ENCODE measurements at regions not wholly inside any gene's neighbourhood (a gene's known extent, or its start where the extent isn't known, plus 50 kb on each side); places are given as distances from the start of the nearest gene placed in this dataset.

DNA sequence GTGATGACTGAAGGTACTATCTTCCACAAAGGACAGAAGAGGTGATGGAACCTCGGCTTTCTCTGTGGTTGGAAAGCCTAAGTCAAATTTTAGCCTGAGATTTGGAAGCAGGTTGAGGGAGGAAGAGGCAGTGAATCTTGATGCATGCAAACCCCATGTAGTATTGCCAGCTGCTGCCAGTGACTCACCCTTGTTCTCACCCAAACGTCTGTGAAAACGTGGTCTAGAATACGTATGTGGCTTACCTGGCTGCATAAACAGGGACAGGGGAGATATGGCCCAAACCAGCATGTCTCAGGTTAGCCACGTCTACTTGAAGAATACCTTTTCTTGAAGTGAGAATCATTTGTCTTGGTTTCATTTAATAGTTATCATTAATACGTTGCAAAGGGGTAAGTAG, 438.0 kb upstream of the MAF start:
- no peak for ATAC-seq
- TF ChIP-seq ZFP3 (CRISPR knock-in tag; IDR thresholded peaks at IDR 0.05) (no peak), PPARA (CRISPR knock-in tag; IDR thresholded peaks at IDR 0.05; ENCODE audit: borderline replicate concordance) (no peak), OSR1 (CRISPR knock-in tag; IDR thresholded peaks at IDR 0.05) (no peak), TCF4 (CRISPR knock-in tag; IDR thresholded peaks at IDR 0.05; ENCODE audit: borderline replicate concordance) (no peak), ARNTL (CRISPR knock-in tag; IDR thresholded peaks at IDR 0.05; ENCODE audit: borderline replicate concordance, low read depth) (no peak), ESRRG (CRISPR knock-in tag; IDR thresholded peaks at IDR 0.05) (no peak), ZFP30 (CRISPR knock-in tag; IDR thresholded peaks at IDR 0.05) (no peak)
- TF ChIP-seq, protein P1, sequence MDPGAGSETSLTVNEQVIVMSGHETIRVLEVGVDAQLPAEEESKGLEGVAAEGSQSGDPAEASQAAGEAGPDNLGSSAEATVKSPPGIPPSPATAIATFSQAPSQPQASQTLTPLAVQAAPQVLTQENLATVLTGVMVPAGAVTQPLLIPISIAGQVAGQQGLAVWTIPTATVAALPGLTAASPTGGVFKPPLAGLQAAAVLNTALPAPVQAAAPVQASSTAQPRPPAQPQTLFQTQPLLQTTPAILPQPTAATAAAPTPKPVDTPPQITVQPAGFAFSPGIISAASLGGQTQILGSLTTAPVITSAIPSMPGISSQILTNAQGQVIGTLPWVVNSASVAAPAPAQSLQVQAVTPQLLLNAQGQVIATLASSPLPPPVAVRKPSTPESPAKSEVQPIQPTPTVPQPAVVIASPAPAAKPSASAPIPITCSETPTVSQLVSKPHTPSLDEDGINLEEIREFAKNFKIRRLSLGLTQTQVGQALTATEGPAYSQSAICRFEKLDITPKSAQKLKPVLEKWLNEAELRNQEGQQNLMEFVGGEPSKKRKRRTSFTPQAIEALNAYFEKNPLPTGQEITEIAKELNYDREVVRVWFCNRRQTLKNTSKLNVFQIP (CRISPR knock-in tag; IDR thresholded peaks at IDR 0.05; ENCODE audit: borderline replicate concordance, low read depth), result no peak
- TF ChIP-seq, protein P2, sequence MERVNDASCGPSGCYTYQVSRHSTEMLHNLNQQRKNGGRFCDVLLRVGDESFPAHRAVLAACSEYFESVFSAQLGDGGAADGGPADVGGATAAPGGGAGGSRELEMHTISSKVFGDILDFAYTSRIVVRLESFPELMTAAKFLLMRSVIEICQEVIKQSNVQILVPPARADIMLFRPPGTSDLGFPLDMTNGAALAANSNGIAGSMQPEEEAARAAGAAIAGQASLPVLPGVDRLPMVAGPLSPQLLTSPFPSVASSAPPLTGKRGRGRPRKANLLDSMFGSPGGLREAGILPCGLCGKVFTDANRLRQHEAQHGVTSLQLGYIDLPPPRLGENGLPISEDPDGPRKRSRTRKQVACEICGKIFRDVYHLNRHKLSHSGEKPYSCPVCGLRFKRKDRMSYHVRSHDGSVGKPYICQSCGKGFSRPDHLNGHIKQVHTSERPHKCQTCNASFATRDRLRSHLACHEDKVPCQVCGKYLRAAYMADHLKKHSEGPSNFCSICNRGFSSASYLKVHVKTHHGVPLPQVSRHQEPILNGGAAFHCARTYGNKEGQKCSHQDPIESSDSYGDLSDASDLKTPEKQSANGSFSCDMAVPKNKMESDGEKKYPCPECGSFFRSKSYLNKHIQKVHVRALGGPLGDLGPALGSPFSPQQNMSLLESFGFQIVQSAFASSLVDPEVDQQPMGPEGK (CRISPR knock-in tag; IDR thresholded peaks at IDR 0.05; ENCODE audit: borderline replicate concordance), result no peak

DNA sequence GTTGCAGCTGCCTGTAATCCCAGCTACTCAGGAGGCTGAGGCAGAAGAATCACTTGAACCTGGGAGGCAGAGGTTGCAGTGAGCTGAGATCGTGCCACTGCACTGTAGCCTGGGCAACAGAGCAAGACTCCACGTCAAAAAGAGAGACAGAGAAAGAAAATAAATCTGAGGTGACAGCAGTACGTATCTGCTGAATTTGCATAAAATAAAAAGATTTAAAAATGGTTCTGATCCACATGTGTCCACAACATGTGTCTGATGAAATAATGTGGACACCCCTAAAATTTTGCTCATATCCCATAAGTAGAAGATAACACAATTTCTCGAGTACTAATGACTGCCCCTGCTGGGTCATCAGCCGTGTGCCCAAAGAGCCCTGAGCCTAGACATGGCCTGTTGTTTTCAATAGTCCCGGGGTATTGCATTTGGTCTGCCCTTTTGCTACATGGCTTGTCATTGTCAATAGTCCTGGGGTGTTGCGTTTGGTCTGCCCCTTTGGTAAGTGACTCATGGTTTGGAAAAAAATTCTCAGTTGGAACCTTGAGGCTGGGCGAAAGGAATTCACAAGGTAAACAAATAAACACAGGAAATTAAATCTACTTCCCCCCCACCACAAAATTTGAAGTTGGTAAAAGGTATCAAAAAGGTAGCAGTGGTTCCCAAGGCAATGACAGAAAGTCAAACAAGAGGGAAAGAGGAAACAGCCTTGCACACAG, 434.6 kb upstream of the MAF start:
- TF ChIP-seq, protein P3, sequence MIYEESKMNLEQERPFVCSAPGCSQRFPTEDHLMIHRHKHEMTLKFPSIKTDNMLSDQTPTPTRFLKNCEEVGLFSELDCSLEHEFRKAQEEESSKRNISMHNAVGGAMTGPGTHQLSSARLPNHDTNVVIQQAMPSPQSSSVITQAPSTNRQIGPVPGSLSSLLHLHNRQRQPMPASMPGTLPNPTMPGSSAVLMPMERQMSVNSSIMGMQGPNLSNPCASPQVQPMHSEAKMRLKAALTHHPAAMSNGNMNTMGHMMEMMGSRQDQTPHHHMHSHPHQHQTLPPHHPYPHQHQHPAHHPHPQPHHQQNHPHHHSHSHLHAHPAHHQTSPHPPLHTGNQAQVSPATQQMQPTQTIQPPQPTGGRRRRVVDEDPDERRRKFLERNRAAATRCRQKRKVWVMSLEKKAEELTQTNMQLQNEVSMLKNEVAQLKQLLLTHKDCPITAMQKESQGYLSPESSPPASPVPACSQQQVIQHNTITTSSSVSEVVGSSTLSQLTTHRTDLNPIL (CRISPR knock-in tag; IDR thresholded peaks at IDR 0.05; ENCODE audit: low read depth), result no peak
- ATAC-seq, result no peak

DNA sequence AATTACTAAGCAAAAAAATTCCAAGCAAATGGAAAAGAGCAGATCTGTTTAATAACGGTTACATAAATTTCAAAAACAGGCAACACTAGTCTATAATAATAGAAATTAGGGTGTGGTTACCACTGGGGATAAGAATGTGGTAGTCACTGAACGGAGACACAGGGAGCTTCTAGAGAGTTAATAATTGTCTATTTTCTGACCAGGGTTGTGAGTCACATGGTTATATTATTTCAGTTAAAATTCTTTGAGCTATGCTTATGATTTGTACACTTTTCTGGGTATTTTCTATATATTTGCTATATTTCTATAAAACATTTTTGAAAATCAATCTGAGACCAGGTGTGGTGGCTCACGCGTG, 433.9 kb upstream of the MAF start:
- TF ChIP-seq ZNF565 (CRISPR knock-in tag; conservative IDR thresholded peaks at IDR 0.05; ENCODE audit: low read depth) (no peak), ESRRG (CRISPR knock-in tag; IDR thresholded peaks at IDR 0.05) (no peak), BACH2 (CRISPR knock-in tag; IDR thresholded peaks at IDR 0.05; ENCODE audit: borderline replicate concordance) (no peak), CSDC2 (CRISPR knock-in tag; IDR thresholded peaks at IDR 0.05) (no peak), GLIS3 (CRISPR knock-in tag; IDR thresholded peaks at IDR 0.05) (no peak), RARB (CRISPR knock-in tag; IDR thresholded peaks at IDR 0.05) (no peak), PPARA (CRISPR knock-in tag; IDR thresholded peaks at IDR 0.05; ENCODE audit: borderline replicate concordance) (no peak), ARNTL (CRISPR knock-in tag; IDR thresholded peaks at IDR 0.05; ENCODE audit: borderline replicate concordance, low read depth) (no peak), ZFP3 (CRISPR knock-in tag; IDR thresholded peaks at IDR 0.05) (no peak)
- TF ChIP-seq, protein P4, sequence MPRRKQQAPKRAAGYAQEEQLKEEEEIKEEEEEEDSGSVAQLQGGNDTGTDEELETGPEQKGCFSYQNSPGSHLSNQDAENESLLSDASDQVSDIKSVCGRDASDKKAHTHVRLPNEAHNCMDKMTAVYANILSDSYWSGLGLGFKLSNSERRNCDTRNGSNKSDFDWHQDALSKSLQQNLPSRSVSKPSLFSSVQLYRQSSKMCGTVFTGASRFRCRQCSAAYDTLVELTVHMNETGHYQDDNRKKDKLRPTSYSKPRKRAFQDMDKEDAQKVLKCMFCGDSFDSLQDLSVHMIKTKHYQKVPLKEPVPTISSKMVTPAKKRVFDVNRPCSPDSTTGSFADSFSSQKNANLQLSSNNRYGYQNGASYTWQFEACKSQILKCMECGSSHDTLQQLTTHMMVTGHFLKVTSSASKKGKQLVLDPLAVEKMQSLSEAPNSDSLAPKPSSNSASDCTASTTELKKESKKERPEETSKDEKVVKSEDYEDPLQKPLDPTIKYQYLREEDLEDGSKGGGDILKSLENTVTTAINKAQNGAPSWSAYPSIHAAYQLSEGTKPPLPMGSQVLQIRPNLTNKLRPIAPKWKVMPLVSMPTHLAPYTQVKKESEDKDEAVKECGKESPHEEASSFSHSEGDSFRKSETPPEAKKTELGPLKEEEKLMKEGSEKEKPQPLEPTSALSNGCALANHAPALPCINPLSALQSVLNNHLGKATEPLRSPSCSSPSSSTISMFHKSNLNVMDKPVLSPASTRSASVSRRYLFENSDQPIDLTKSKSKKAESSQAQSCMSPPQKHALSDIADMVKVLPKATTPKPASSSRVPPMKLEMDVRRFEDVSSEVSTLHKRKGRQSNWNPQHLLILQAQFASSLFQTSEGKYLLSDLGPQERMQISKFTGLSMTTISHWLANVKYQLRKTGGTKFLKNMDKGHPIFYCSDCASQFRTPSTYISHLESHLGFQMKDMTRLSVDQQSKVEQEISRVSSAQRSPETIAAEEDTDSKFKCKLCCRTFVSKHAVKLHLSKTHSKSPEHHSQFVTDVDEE (CRISPR knock-in tag; IDR thresholded peaks at IDR 0.05), result no peak
- no peak for ATAC-seq

DNA sequence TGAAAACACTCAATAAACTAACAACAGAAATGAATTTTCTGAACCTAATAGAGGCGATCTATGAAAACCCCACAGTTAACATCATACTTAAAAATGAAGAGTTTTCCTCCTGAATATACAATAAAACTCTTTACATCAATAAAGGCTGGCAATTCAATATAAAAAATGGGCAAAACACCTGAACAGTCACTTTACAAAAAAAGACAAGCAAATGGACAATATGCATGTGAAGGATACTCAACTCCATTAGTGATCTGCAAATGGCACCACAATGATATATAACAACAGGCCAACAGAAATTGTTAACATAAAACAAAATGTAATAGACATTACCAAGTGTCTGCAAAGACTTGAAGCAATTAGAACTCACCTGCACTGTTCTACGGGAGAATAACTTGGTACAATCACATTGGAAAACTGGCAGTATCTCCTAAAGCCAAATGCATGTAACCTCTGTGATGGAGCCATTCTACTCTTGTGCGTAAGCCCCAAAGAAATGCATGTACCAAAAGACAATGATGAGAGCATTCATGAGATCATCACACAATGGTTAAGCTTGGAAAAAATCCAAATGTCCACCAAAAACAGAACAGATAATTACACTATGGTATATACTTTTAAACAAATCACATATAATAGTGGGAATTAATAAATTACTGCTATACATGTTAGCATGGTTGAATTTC, 433.4 kb upstream of the MAF start:
- TF ChIP-seq BACH2 (CRISPR knock-in tag; IDR thresholded peaks at IDR 0.05; ENCODE audit: borderline replicate concordance) (no peak), ZC3H10 (CRISPR knock-in tag; IDR thresholded peaks at IDR 0.05) (no peak), ZFP3 (CRISPR knock-in tag; IDR thresholded peaks at IDR 0.05) (no peak), ZNF8 (CRISPR knock-in tag; IDR thresholded peaks at IDR 0.05) (no peak), ZNF70 (CRISPR knock-in tag; IDR thresholded peaks at IDR 0.05) (no peak)
- TF ChIP-seq, protein P1 (CRISPR knock-in tag; IDR thresholded peaks at IDR 0.05; ENCODE audit: borderline replicate concordance, low read depth), result no peak
- no peak for ATAC-seq
